H4 (cell line): ENCODE measurements at regions not wholly inside any gene's neighbourhood (a gene's known extent, or its start where the extent isn't known, plus 50 kb on each side); places are given as distances from the start of the nearest gene placed in this dataset.
"Not testable (repeated sequence)": the region's sequence is repeated elsewhere in the genome, so short reads cannot be mapped to it uniquely, and the experiment has no call there.

Source experiments
- DNase-seq: peaks from one replicate; pipeline ENCODE4 v3.0.0-alpha.2; 2015; ENCODE audit warnings: low spot score

GRCh38 chr2:111423184-111423583 lies 302.5 kb downstream of the BCL2L11 start:
- DNase-seq = not testable (repeated sequence)

GRCh38 chr2:111424176-111424575 lies 303.5 kb downstream of the BCL2L11 start:
- DNase-seq = not testable (repeated sequence)

- not testable (repeated sequence) for DNase-seq
Measured at GRCh38 chr2:111424851-111425309, 304.2 kb downstream of the BCL2L11 start.

GRCh38 chr2:111425789-111426201 lies 305.1 kb downstream of the BCL2L11 start:
- DNase-seq = not testable (repeated sequence)

GRCh38 chr2:111427346-111427745 lies 306.6 kb downstream of the BCL2L11 start:
- DNase-seq = not testable (repeated sequence)

GRCh38 chr2:111428915-111429314 lies 308.2 kb downstream of the BCL2L11 start:
- not testable (repeated sequence) for DNase-seq

- not testable (repeated sequence) for DNase-seq
Measured at GRCh38 chr2:111429353-111429752, 308.6 kb downstream of the BCL2L11 start.

GRCh38 chr2:111430817-111431661 lies 310.3 kb downstream of the BCL2L11 start:
- not testable (repeated sequence) for DNase-seq

GRCh38 chr2:111432423-111432822 lies 311.7 kb downstream of the BCL2L11 start:
- not testable (repeated sequence) for DNase-seq

GRCh38 chr2:111432916-111433499 lies 312.3 kb downstream of the BCL2L11 start:
- DNase-seq = not testable (repeated sequence)

GRCh38 chr2:111433892-111434607 lies 313.3 kb downstream of the BCL2L11 start:
- not testable (repeated sequence) for DNase-seq

- DNase-seq = not testable (repeated sequence)
Measured at GRCh38 chr2:111434608-111434939, 313.9 kb downstream of the BCL2L11 start.

GRCh38 chr2:111435553-111436310 lies 315.0 kb downstream of the BCL2L11 start:
- not testable (repeated sequence) for DNase-seq

- not testable (repeated sequence) for DNase-seq
Measured at GRCh38 chr2:111436411-111436810, 315.7 kb downstream of the BCL2L11 start.

- DNase-seq = not testable (repeated sequence)
Measured at GRCh38 chr2:111437288-111437990, 316.7 kb downstream of the BCL2L11 start.

GRCh38 chr2:111438161-111438560 lies 317.4 kb downstream of the BCL2L11 start:
- not testable (repeated sequence) for DNase-seq

GRCh38 chr2:111439237-111439636 lies 318.5 kb downstream of the BCL2L11 start:
- not testable (repeated sequence) for DNase-seq

GRCh38 chr2:111441614-111442013 lies 320.9 kb downstream of the BCL2L11 start:
- not testable (repeated sequence) for DNase-seq

GRCh38 chr2:111442767-111443454 lies 322.2 kb downstream of the BCL2L11 start:
- not testable (repeated sequence) for DNase-seq

GRCh38 chr2:111444516-111444915 lies 323.8 kb downstream of the BCL2L11 start:
- not testable (repeated sequence) for DNase-seq
